Dermis microvascular lymphatic vessel endothelial cell (primary cell): ENCODE measurements at regions not wholly inside any gene's neighbourhood (a gene's known extent, or its start where the extent isn't known, plus 50 kb on each side); places are given as distances from the start of the nearest gene placed in this dataset.

Source experiments
- DNase-seq, 2 donors: peaks; one replicate each; pipeline versions ENCODE4 v3.0.0 to v3.0.0-alpha.2; 2010; ENCODE audit warnings: low read depth in 2 of 2

- DNase-seq, result no peak
These were observed 180.9 kb downstream of the FGFR2 start for GRCh38 chr10:121417298-121417697.

GRCh38 chr10:121418126-121418777, 180.0 kb downstream of the FGFR2 start:
- DNase-seq, result no peak

GRCh38 chr10:121420006-121420405, 178.2 kb downstream of the FGFR2 start:
- DNase-seq, result no peak

GRCh38 chr10:121422096-121422495, 176.1 kb downstream of the FGFR2 start:
- no peak for DNase-seq

GRCh38 chr10:121425623-121426022, 172.6 kb downstream of the FGFR2 start:
- no peak for DNase-seq

GRCh38 chr10:121426307-121426706, 171.9 kb downstream of the FGFR2 start:
- no peak for DNase-seq
